ENCODE measurements at regions not wholly inside any gene's neighbourhood (a gene's known extent, or its start where the extent isn't known, plus 50 kb on each side); places are given as distances from the start of the nearest gene placed in this dataset.

- no peak for TF ChIP-seq CTCF (IDR thresholded peaks at IDR 0.05)
- TF ChIP-seq POLR2A (IDR thresholded peaks at IDR 0.05), result no peak
These were observed 457.0 kb upstream of the KLF4 start for GRCh38 chr9:107946364-107947141.

All from transverse colon (tissue), 3 donors.